ENCODE measurements at regions not wholly inside any gene's neighbourhood (a gene's known extent, or its start where the extent isn't known, plus 50 kb on each side); places are given as distances from the start of the nearest gene placed in this dataset.

DNA sequence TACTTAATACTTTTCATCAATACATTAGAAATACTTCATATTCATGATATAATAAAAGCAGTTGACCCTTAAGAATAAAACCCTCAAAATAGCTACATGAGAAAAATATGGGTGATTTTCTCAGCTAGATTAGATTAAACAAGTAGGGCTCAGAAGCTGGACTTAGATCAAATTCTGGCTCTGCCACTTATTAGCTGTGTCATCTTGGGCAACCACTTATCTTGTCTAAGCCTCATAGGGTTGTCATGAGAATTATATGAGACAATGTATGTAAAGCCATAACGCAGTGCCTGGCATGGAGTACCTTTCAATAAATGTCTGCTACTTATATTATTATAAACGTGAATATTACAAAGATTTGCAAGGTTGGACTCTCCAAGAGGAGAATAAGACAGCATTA is 84.3 kb upstream of the PGRMC2 start:
- ChIA-PET POLR2A (no interaction called here), CTCF (ENCODE audit: low intra/inter-chr PET ratio, low total read pairs) (no interaction called here)
- in situ Hi-C loops (cut with HindIII; ENCODE audit: extremely low pct_ligation_motif_present, low pct_unique_long_range_greater_than_20kb) (no loop called here), intact Hi-C loops (cut with micrococcal nuclease; ENCODE audit: unreplicated experiment) (loop anchor here (10.0 kb wide), 1 partner anchor 177 kb away; no protein-coding TSS in a partner anchor)
- 22% methylated on average over 2 of the region's 2 CpGs for WGBS (ENCODE audit: low lambda C conversion rate)
- H4K20me1 ChIP-seq (ENCODE audit: insufficient read depth, low read length), result no peaks in the 10 kb centered on the region
- no peaks in the 10 kb centered on the region for H3K4me1 ChIP-seq (ENCODE audit: insufficient read depth, low read length)
- no peak overlapping the region for H2AFZ ChIP-seq (ENCODE audit: low read length)
- peaks cover 14% of the 10 kb centered on the region for H3K9me3 ChIP-seq (ENCODE audit: low read length)
- H3K27me3 ChIP-seq (ENCODE audit: control insufficient read depth in 1 of 2, insufficient read depth in 2 of 2, low read length in 2 of 2), result no peaks in the 10 kb centered on the region
- H3K4me2 ChIP-seq (ENCODE audit: low read depth, low read length), result no peak overlapping the region
- FAIRE-seq (no peak), ATAC-seq (no peak), DNase-seq (ENCODE audit: low spot score) (no peak)
- TF ChIP-seq, protein P1, sequence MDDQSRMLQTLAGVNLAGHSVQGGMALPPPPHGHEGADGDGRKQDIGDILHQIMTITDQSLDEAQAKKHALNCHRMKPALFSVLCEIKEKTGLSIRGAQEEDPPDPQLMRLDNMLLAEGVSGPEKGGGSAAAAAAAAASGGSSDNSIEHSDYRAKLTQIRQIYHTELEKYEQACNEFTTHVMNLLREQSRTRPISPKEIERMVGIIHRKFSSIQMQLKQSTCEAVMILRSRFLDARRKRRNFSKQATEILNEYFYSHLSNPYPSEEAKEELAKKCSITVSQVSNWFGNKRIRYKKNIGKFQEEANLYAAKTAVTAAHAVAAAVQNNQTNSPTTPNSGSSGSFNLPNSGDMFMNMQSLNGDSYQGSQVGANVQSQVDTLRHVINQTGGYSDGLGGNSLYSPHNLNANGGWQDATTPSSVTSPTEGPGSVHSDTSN (CRISPR knock-in tag; IDR thresholded peaks at IDR 0.05; ENCODE audit: borderline replicate concordance), result no peak
- TF ChIP-seq ETV6 (CRISPR knock-in tag; conservative IDR thresholded peaks at IDR 0.05), result no peak
- TF ChIP-seq, protein P2, sequence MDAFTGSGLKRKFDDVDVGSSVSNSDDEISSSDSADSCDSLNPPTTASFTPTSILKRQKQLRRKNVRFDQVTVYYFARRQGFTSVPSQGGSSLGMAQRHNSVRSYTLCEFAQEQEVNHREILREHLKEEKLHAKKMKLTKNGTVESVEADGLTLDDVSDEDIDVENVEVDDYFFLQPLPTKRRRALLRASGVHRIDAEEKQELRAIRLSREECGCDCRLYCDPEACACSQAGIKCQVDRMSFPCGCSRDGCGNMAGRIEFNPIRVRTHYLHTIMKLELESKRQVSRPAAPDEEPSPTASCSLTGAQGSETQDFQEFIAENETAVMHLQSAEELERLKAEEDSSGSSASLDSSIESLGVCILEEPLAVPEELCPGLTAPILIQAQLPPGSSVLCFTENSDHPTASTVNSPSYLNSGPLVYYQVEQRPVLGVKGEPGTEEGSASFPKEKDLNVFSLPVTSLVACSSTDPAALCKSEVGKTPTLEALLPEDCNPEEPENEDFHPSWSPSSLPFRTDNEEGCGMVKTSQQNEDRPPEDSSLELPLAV (CRISPR knock-in tag; conservative IDR thresholded peaks at IDR 0.05; ENCODE audit: low read depth), result no peak
- TF ChIP-seq, protein P3, sequence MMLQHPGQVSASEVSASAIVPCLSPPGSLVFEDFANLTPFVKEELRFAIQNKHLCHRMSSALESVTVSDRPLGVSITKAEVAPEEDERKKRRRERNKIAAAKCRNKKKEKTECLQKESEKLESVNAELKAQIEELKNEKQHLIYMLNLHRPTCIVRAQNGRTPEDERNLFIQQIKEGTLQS (CRISPR knock-in tag; IDR thresholded peaks at IDR 0.05), result no peak
- TF ChIP-seq SP4 (CRISPR knock-in tag; IDR thresholded peaks at IDR 0.05), result no peak
- TF ChIP-seq ZNF451 (CRISPR knock-in tag; IDR thresholded peaks at IDR 0.05), result no peak
- TF ChIP-seq, protein P4, sequence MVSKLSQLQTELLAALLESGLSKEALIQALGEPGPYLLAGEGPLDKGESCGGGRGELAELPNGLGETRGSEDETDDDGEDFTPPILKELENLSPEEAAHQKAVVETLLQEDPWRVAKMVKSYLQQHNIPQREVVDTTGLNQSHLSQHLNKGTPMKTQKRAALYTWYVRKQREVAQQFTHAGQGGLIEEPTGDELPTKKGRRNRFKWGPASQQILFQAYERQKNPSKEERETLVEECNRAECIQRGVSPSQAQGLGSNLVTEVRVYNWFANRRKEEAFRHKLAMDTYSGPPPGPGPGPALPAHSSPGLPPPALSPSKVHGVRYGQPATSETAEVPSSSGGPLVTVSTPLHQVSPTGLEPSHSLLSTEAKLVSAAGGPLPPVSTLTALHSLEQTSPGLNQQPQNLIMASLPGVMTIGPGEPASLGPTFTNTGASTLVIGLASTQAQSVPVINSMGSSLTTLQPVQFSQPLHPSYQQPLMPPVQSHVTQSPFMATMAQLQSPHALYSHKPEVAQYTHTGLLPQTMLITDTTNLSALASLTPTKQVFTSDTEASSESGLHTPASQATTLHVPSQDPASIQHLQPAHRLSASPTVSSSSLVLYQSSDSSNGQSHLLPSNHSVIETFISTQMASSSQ (IDR thresholded peaks at IDR 0.05; ENCODE audit: low read depth), result no peak
- TF ChIP-seq, protein P4 (CRISPR knock-in tag; IDR thresholded peaks at IDR 0.05; ENCODE audit: borderline replicate concordance), result no peak
- H3K79me2 ChIP-seq (ENCODE audit: insufficient read depth, low read length), result no peaks in the 10 kb centered on the region
- H3K27ac ChIP-seq (ENCODE audit: extremely low read length, insufficient read depth, low read length), result no peak overlapping the region
- no peaks in the 10 kb centered on the region for H3K36me3 ChIP-seq (replicated peaks in 1 of 2; ENCODE audit: control insufficient read depth in 1 of 2, insufficient read depth in 2 of 2, low read length in 2 of 2)
- no peak overlapping the region for H3K4me3 ChIP-seq (replicated peaks in 1 of 3; ENCODE audit: insufficient read depth in 1 of 3, low read depth in 2 of 3, low read length in 3 of 3)
- no TSS peak for BruUV-seq (replicated peaks)
- no peak overlapping the region for H3K9ac ChIP-seq (ENCODE audit: insufficient read depth, low read depth, low read length)

Measured in HepG2 (cell line).